Ovary (tissue), 7 donors: ENCODE measurements at regions not wholly inside any gene's neighbourhood (a gene's known extent, or its start where the extent isn't known, plus 50 kb on each side); places are given as distances from the start of the nearest gene placed in this dataset.

Source experiments
- DNase-seq, 5 donors: peaks; one replicate each; pipeline ENCODE4 v3.0.0-alpha.2; 2019 to 2020
- H3K27ac ChIP-seq, 2 donors: fragments of 200-600 bp; one replicate each; pipeline versions ENCODE4 v1.5.1 to v1.8.0; 2019 to 2022
- H3K27me3 ChIP-seq: fragments of 200-600 bp; one replicate; pipeline ENCODE4 v1.8.0; 2022
- H3K36me3 ChIP-seq: fragments of 200-600 bp; sonication (generic); one replicate; pipeline ENCODE4 v1.5.1; 2019
- H3K4me1 ChIP-seq: one replicate; pipeline ENCODE4 v1.8.1; 2013; ENCODE audit warnings: mild to moderate bottlenecking, moderate library complexity; ENCODE audit not compliant: insufficient read depth
- H3K4me3 ChIP-seq: fragments of 200-600 bp; sonication (generic); one replicate; pipeline ENCODE4 v1.5.1; 2017
- H3K9me3 ChIP-seq, 2 donors: fragments of 200-600 bp in 1 of 2; sonication (generic) in 1 of 2; one replicate each; pipeline versions ENCODE4 v1.5.1 to v1.8.1; 2013 to 2019; ENCODE audit warnings: mild to moderate bottlenecking in 1 of 2, moderate library complexity in 1 of 2
- EP300 ChIP-seq: sonication (generic); formaldehyde crosslinking; IDR thresholded peaks from one replicate; pipeline ENCODE4 v1.6.1; 2017; ENCODE audit warnings: antibody characterized with exemption
- POLR2A ChIP-seq: fragments of 450-650 bp; IDR thresholded peaks from one replicate; pipeline ENCODE4 v1.6.1; 2017; ENCODE audit warnings: antibody characterized with exemption, mild to moderate bottlenecking, moderate library complexity
- WGBS, 3 donors: extraction: QIAGEN DNeasy Blood & Tissue Kit in 1 of 3; methylation state at CpG; one replicate each; pipeline versions ENCODE4 v1.1.5 to v1.1.7; 2013 to 2017; 5-methylcytosine and 5-hydroxymethylcytosine counted together
- intact Hi-C, 4 donors: fragments of 100-400 bp; cut with DNase I; formaldehyde crosslinking; loops; one replicate each; pipeline versions ENCODE4 v1.11.0 to v1.15.1; 2022 to 2023
- TF ChIP-seq, protein P1 (sequence below), 3 donors: fragments of 450-650 bp in 2 of 3; fragments of 200-600 bp in 1 of 3; IDR thresholded peaks; one replicate each; pipeline versions ENCODE4 v1.5.1 to v1.8.0; 2016 to 2022; ENCODE audit warnings: antibody characterized with exemption in 3 of 3, mild to moderate bottlenecking in 1 of 3
- donor health status: DM: no; HTN: no; CAD: no; lungs with moderate emphysema.
- donor health status: DM: no; HTN: no; CAD: no.
- donor health status: Bipolar disorder and iron deficiency.
- donor health status: DM: no; HTN: no; CAD: no.
- donor health status: DM: yes; HTN: yes; CAD: no.

DNA sequence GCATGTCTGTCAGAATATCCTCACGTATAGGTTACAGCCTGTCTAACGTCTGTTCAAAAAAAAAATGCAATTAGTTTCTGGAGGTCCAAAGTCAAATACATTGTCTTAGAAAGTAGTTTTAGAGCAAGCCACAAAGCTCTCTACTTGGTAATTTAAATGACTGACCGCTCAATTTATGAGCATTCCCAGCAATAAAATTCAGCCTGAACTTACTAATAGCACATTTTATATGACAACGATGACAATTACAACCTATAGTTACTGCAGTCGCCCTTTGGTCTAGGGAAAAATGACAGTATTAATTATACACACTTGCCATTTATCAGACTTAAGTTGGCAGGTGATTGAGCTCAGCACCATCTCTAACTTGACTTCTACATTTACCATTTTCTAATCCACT lies 425.8 kb upstream of the STEAP1 start:
- Histone ChIP-seq H3K9me3 (no peaks in the 10 kb centered on the region), H3K27me3 (no peaks in the 10 kb centered on the region), H3K27ac (no peak overlapping the region), H3K36me3 (no peaks in the 10 kb centered on the region), H3K4me3 (no peak overlapping the region), H3K4me1 (no peaks in the 10 kb centered on the region)
- TF ChIP-seq POLR2A (no peak), EP300 (no peak)
- TF ChIP-seq, protein P1, sequence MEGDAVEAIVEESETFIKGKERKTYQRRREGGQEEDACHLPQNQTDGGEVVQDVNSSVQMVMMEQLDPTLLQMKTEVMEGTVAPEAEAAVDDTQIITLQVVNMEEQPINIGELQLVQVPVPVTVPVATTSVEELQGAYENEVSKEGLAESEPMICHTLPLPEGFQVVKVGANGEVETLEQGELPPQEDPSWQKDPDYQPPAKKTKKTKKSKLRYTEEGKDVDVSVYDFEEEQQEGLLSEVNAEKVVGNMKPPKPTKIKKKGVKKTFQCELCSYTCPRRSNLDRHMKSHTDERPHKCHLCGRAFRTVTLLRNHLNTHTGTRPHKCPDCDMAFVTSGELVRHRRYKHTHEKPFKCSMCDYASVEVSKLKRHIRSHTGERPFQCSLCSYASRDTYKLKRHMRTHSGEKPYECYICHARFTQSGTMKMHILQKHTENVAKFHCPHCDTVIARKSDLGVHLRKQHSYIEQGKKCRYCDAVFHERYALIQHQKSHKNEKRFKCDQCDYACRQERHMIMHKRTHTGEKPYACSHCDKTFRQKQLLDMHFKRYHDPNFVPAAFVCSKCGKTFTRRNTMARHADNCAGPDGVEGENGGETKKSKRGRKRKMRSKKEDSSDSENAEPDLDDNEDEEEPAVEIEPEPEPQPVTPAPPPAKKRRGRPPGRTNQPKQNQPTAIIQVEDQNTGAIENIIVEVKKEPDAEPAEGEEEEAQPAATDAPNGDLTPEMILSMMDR (IDR thresholded peaks at IDR 0.05) = no peak
- no peak for DNase-seq
- 80 to 86% (median 82%) methylated on average over 5 of the region's 5 CpGs for WGBS, 3 donors
- intact Hi-C loops = no loop called here

GRCh38 chr7:89731751-89732445 lies 422.4 kb upstream of the STEAP1 start:
- H3K4me3 ChIP-seq = no peak overlapping the region
- intact Hi-C loops = loop anchor here in 1 of 4 donors (5.0 kb wide), 1 partner anchor 50 kb away; no protein-coding TSS in a partner anchor
- H3K9me3 ChIP-seq = no peaks in the 10 kb centered on the region
- H3K4me1 ChIP-seq = no peaks in the 10 kb centered on the region
- TF ChIP-seq EP300 = no peak
- TF ChIP-seq POLR2A = no peak
- TF ChIP-seq, protein P1 (IDR thresholded peaks at IDR 0.05) = no peak
- WGBS, 3 donors = 66 to 68% (median 66%) methylated on average over 5 of the region's 5 CpGs
- no peak overlapping the region for H3K27ac ChIP-seq
- H3K36me3 ChIP-seq = no peaks in the 10 kb centered on the region
- H3K27me3 ChIP-seq = no peaks in the 10 kb centered on the region
- no peak for DNase-seq

GRCh38 chr7:89738549-89738948 lies 415.7 kb upstream of the STEAP1 start:
- no peaks in the 10 kb centered on the region for H3K9me3 ChIP-seq
- DNase-seq = no peak
- WGBS, 3 donors = 66 to 86% (median 67%) methylated on average over 2 of the region's 2 CpGs
- H3K4me3 ChIP-seq = no peak overlapping the region
- no peaks in the 10 kb centered on the region for H3K27me3 ChIP-seq
- no peaks in the 10 kb centered on the region for H3K36me3 ChIP-seq
- H3K4me1 ChIP-seq = no peaks in the 10 kb centered on the region
- intact Hi-C loops = no loop called here
- H3K27ac ChIP-seq = no peak overlapping the region
- TF ChIP-seq, protein P1 (IDR thresholded peaks at IDR 0.05) = no peak
- TF ChIP-seq EP300 (no peak), POLR2A (no peak)

DNA sequence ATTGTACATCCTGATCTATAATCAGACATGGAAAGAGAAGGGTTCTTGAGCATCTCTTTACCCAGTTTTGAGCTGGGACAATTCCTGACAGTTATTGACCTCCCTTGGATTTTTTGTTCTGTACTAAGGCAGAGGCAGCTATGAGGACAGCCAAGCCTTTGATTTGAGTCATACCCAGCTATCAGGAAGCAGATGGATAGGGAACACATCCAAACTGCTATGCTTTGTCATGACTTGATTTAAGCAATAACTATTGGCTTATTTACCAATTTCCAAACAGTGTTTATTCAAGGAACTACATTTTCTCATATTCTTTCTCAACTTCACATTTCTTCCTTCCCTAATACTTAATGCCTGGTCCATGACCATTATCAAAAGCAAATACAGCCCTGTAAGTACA lies 396.4 kb upstream of the STEAP1 start:
- TF ChIP-seq EP300 (no peak), POLR2A (no peak)
- TF ChIP-seq, protein P1 (IDR thresholded peaks at IDR 0.05) = no peak

More for the DNA sequence above, 396.4 kb upstream of the STEAP1 start:
- DNase-seq = no peak
- Histone ChIP-seq H3K27me3 (no peaks in the 10 kb centered on the region), H3K4me1 (no peaks in the 10 kb centered on the region), H3K36me3 (no peaks in the 10 kb centered on the region), H3K27ac (no peak overlapping the region), H3K4me3 (no peak overlapping the region), H3K9me3 (no peaks in the 10 kb centered on the region)
- intact Hi-C loops = no loop called here
